Neural cell (in vitro differentiated cells): ENCODE measurements at regions not wholly inside any gene's neighbourhood (a gene's known extent, or its start where the extent isn't known, plus 50 kb on each side); places are given as distances from the start of the nearest gene placed in this dataset.

Experiments used
- EP300 ChIP-seq: fragments of 450-650 bp; conservative IDR thresholded peaks from 2 replicates; pipeline ENCODE4 v1.6.1; 2014; ENCODE audit warnings: antibody characterized with exemption, mild to moderate bottlenecking, moderate library complexity; ENCODE audit not compliant: poor library complexity, severe bottlenecking
- EZH2 ChIP-seq: fragments of 200-600, 300-800 bp; shearing (Covaris generic), sonication (generic); IDR thresholded peaks from 2 replicates; pipeline ENCODE4 v1.6.1; 2014; ENCODE audit warnings: antibody characterized with exemption, low read length, borderline replicate concordance, mild to moderate bottlenecking; ENCODE audit not compliant: insufficient read depth, poor library complexity, severe bottlenecking
- MXI1 ChIP-seq: fragments of 450-650 bp; conservative IDR thresholded peaks from 2 replicates; pipeline ENCODE4 v1.6.1; 2014; ENCODE audit warnings: antibody characterized with exemption, mild to moderate bottlenecking; ENCODE audit not compliant: poor library complexity, severe bottlenecking
- POLR2AphosphoS5 ChIP-seq: IDR thresholded peaks from 2 replicates; pipeline ENCODE4 v1.6.1; 2012
- RAD21 ChIP-seq: fragments of 450-650 bp; conservative IDR thresholded peaks from 2 replicates; pipeline ENCODE4 v1.6.1; 2014; ENCODE audit warnings: antibody characterized with exemption, mild to moderate bottlenecking, moderate library complexity
- SMC3 ChIP-seq: fragments of 450-650 bp; conservative IDR thresholded peaks from 2 replicates; pipeline ENCODE4 v1.6.1; 2014; ENCODE audit warnings: antibody characterized with exemption, mild to moderate bottlenecking, moderate library complexity; ENCODE audit not compliant: poor library complexity
- TAF1 ChIP-seq: IDR thresholded peaks from 2 replicates; pipeline ENCODE4 v1.6.1; 2012; ENCODE audit warnings: low read depth
- TF ChIP-seq, protein P1 (sequence below): fragments of 450-650 bp; IDR thresholded peaks from 2 replicates; pipeline ENCODE4 v1.5.1; 2014; ENCODE audit warnings: antibody characterized with exemption, mild to moderate bottlenecking, moderate library complexity; ENCODE audit not compliant: poor library complexity, severe bottlenecking
- TF ChIP-seq, protein P2 (sequence below): IDR thresholded peaks from 2 replicates; pipeline ENCODE4 v1.6.1; 2012; ENCODE audit warnings: borderline replicate concordance

DNA sequence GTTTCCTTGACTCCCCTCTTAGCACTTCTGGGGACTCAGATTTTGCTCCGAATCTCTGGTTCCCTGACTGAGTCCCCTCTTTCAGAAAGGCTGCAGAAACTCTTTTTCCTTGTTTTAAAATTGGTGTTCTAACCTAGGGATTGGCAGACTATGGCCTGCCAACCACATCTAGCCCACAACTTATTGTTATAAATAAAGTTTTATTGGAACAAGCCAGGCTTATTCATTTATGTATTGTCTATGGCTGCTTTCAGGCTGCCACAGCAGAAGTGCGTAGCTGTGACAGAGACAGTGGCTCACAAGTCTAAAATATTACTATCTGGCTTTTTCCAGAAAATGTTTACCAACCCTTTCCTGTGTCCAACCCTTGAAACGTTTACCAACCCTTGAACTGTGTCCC, 81.7 kb downstream of the IER5 start:
- TF ChIP-seq EP300 (no peak), MXI1 (no peak), EZH2 (no peak), POLR2AphosphoS5 (no peak), TAF1 (no peak), SMC3 (no peak), RAD21 (no peak)
- TF ChIP-seq, protein P1, sequence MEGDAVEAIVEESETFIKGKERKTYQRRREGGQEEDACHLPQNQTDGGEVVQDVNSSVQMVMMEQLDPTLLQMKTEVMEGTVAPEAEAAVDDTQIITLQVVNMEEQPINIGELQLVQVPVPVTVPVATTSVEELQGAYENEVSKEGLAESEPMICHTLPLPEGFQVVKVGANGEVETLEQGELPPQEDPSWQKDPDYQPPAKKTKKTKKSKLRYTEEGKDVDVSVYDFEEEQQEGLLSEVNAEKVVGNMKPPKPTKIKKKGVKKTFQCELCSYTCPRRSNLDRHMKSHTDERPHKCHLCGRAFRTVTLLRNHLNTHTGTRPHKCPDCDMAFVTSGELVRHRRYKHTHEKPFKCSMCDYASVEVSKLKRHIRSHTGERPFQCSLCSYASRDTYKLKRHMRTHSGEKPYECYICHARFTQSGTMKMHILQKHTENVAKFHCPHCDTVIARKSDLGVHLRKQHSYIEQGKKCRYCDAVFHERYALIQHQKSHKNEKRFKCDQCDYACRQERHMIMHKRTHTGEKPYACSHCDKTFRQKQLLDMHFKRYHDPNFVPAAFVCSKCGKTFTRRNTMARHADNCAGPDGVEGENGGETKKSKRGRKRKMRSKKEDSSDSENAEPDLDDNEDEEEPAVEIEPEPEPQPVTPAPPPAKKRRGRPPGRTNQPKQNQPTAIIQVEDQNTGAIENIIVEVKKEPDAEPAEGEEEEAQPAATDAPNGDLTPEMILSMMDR, result no peak
- TF ChIP-seq, protein P2, sequence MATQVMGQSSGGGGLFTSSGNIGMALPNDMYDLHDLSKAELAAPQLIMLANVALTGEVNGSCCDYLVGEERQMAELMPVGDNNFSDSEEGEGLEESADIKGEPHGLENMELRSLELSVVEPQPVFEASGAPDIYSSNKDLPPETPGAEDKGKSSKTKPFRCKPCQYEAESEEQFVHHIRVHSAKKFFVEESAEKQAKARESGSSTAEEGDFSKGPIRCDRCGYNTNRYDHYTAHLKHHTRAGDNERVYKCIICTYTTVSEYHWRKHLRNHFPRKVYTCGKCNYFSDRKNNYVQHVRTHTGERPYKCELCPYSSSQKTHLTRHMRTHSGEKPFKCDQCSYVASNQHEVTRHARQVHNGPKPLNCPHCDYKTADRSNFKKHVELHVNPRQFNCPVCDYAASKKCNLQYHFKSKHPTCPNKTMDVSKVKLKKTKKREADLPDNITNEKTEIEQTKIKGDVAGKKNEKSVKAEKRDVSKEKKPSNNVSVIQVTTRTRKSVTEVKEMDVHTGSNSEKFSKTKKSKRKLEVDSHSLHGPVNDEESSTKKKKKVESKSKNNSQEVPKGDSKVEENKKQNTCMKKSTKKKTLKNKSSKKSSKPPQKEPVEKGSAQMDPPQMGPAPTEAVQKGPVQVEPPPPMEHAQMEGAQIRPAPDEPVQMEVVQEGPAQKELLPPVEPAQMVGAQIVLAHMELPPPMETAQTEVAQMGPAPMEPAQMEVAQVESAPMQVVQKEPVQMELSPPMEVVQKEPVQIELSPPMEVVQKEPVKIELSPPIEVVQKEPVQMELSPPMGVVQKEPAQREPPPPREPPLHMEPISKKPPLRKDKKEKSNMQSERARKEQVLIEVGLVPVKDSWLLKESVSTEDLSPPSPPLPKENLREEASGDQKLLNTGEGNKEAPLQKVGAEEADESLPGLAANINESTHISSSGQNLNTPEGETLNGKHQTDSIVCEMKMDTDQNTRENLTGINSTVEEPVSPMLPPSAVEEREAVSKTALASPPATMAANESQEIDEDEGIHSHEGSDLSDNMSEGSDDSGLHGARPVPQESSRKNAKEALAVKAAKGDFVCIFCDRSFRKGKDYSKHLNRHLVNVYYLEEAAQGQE, result no peak
